Small intestine (tissue), 7 donors: ENCODE measurements at regions not wholly inside any gene's neighbourhood (a gene's known extent, or its start where the extent isn't known, plus 50 kb on each side); places are given as distances from the start of the nearest gene placed in this dataset.

ENCODE experiments used
- DNase-seq, 2 donors: peaks; one replicate each; pipeline versions ENCODE4 v3.0.0 to v3.0.0-alpha.2; 2013
- FAIRE-seq: peaks from 2 replicates; lab custom pipeline; 2012; peaks lifted over from hg19 to GRCh38; lab: Jason Lieb, UNC
- H3K27ac ChIP-seq, 3 donors: one replicate each; pipeline ENCODE4 v1.5.1; 2013; ENCODE audit warnings: low read length in 2 of 3, mild to moderate bottlenecking in 2 of 3, control low read depth in 1 of 3, inconsistent platforms in 1 of 3, low read depth in 1 of 3, moderate library complexity in 1 of 3
- H3K27me3 ChIP-seq, 3 donors: one replicate each; pipeline ENCODE4 v1.6.1; 2013; ENCODE audit warnings: low read length in 3 of 3, inconsistent platforms in 1 of 3; ENCODE audit not compliant: control insufficient read depth in 3 of 3, insufficient read depth in 3 of 3
- H3K36me3 ChIP-seq, 3 donors: one replicate each; pipeline ENCODE4 v1.6.1; 2013; ENCODE audit warnings: low read length in 3 of 3, inconsistent platforms in 1 of 3, low read depth in 1 of 3, mild to moderate bottlenecking in 1 of 3, moderate library complexity in 1 of 3; ENCODE audit not compliant: control insufficient read depth in 3 of 3, insufficient read depth in 2 of 3
- H3K4me1 ChIP-seq, 3 donors: one replicate each; pipeline ENCODE4 v1.6.1; 2013; ENCODE audit warnings: low read length in 2 of 3, inconsistent platforms in 1 of 3, low read depth in 1 of 3, mild to moderate bottlenecking in 1 of 3, moderate library complexity in 1 of 3; ENCODE audit not compliant: control insufficient read depth in 3 of 3, insufficient read depth in 2 of 3
- H3K4me3 ChIP-seq, 3 donors: one replicate each; pipeline ENCODE4 v1.5.1; 2013; ENCODE audit warnings: low read length in 3 of 3, control low read depth in 1 of 3, inconsistent platforms in 1 of 3, low read depth in 1 of 3, mild to moderate bottlenecking in 1 of 3, moderate library complexity in 1 of 3
- H3K9me3 ChIP-seq, 2 donors: one replicate each; pipeline ENCODE4 v1.6.1; 2013; ENCODE audit warnings: low read depth in 1 of 2, low read length in 1 of 2; ENCODE audit not compliant: control insufficient read depth in 2 of 2, insufficient read depth in 1 of 2
- WGBS, 3 donors: extraction: QIAGEN DNeasy Blood & Tissue Kit; methylation state at CpG; one replicate each; pipeline ENCODE4 v1.1.7; 2013; 5-methylcytosine and 5-hydroxymethylcytosine counted together
- donor health status: healthy with polysubstance abuse.
- donor health status: control.
- donor health status: control.
- donor health status: Bipolar disorder and iron deficiency.
- donor health status: healthy.

DNA sequence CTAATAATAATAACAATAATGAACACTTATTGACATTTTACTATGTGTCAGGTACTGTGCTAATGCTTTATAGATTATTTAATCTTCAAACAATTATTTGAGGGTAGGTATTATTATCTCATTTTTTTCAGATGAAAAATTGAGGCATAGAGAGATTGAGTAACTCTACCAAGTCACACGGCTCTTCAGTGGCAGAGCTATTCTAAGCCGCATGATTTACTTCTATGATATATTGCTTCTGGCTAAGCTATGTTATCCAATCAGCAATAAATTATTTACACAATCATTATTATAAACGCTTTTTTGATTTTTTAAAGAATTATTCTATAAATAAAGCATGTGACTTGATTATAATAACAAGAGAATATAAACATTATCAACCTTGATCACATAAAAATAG lies 80.0 kb downstream of the TMEM30B start:
- WGBS, 3 donors: 59 to 65% (median 59%) methylated on average over 3 of the region's 3 CpGs
- Histone ChIP-seq H3K27ac (no peak overlapping the region), H3K4me1 (no peaks in the 10 kb centered on the region), H3K27me3 (peaks cover 0 to 2% (median 0%) of the 10 kb centered on the region in 3 donors), H3K4me3 (no peak overlapping the region), H3K36me3 (no peaks in the 10 kb centered on the region), H3K9me3 (no peaks in the 10 kb centered on the region)
- no peak for FAIRE-seq
- DNase-seq: no peak

DNA sequence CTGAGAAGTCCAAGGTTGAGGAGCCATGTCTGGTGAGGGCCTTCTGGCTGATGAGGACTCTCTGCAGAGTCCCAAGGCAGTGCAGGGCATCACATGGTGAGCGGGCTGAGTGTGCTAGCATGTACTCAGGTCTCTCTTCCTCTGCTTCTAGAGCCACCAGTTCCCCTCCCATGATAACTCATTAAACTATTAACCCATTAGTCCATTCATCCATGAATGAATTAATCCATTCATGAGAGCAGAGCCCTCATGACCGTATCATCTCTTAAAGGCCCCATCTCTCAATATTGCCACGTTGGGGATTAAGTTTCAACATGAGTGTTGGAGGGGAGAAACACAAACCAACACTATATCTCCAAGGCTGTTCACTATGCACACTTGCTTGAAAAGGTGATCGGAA lies 83.7 kb downstream of the TMEM30B start:
- H3K27me3 ChIP-seq: peaks cover 0 to 2% (median 0%) of the 10 kb centered on the region in 3 donors
- H3K27ac ChIP-seq: no peak overlapping the region
- no peaks in the 10 kb centered on the region for H3K9me3 ChIP-seq
- no peak overlapping the region for H3K4me3 ChIP-seq
- H3K36me3 ChIP-seq: no peaks in the 10 kb centered on the region
- FAIRE-seq (no peak), DNase-seq (no peak)
- no peaks in the 10 kb centered on the region for H3K4me1 ChIP-seq
- WGBS, 3 donors: 67 to 74% (median 71%) methylated on average over 4 of the region's 4 CpGs

DNA sequence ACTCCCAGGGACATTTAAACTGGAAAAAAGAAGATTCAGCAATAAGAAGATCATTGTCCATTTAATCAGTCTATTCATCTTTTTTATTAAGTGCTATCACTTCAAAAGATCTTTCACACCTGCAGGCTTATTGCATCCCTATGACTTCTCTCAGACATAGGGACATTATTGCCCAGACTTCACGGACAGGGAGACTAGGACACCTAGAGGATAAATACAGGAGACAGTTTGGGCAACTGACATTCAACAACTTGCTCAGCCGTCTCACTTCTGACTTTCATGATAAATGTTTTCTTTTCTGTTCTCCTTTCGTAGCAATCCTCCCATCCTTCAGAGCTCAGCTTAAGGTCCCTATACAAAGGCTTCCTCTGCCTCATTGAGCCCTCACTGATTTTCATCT lies 84.3 kb downstream of the TMEM30B start:
- Histone ChIP-seq H3K36me3 (no peaks in the 10 kb centered on the region), H3K4me3 (no peak overlapping the region), H3K9me3 (no peaks in the 10 kb centered on the region), H3K27ac (no peak overlapping the region), H3K27me3 (peaks cover 0 to 2% (median 0%) of the 10 kb centered on the region in 3 donors), H3K4me1 (no peaks in the 10 kb centered on the region)
- WGBS, 3 donors: 53 to 73% (median 54%) methylated on average over 3 of the region's 3 CpGs
- FAIRE-seq: no peak
- no peak for DNase-seq

DNA sequence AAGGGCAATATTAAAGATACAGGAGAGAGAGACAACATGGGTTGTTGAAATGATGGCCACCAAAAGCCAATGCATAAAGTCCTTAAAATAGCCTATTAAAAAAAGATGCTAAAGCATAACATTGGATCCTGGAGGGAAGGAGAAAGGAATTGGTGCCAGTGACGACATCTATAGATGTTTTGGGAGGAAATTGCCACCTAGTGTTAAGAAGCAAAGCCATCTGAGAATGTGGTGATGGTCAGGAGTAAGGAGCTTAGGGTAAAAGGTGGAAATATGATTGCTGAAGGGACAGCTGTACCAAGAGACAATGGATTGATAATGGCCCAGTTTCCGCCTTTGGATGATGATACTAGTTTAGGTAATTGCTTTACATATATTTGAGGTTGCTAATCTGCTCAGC lies 85.1 kb downstream of the TMEM30B start:
- H3K9me3 ChIP-seq: no peaks in the 10 kb centered on the region
- 77 to 84% (median 83%) methylated on average over 2 of the region's 2 CpGs for WGBS, 3 donors
- H3K27me3 ChIP-seq: peaks cover 0 to 2% (median 0%) of the 10 kb centered on the region in 3 donors
- FAIRE-seq (no peak), DNase-seq (no peak)
- no peak overlapping the region for H3K27ac ChIP-seq
- no peak overlapping the region for H3K4me3 ChIP-seq
- H3K36me3 ChIP-seq: no peaks in the 10 kb centered on the region
- H3K4me1 ChIP-seq: no peaks in the 10 kb centered on the region

DNA sequence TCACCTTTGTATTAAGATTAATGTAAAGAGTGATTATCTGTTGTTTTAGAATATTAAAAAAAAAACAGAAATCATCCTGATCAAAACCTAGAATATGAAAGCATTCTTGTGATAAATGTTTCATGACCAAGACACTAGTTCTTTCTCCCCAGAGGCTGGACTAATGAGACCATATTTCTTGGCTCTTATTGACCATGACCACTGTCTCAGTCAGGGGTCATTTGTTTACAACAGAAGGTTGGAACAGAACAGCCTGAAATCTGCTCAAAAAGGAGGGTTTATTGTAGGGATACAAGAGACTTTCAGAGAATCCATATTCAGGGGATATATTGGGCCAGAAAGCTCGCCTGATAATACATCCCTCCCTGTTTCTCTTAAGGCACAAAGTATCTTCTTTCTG lies 87.7 kb downstream of the TMEM30B start:
- Histone ChIP-seq H3K27me3 (peaks cover 0 to 12% (median 2%) of the 10 kb centered on the region in 3 donors), H3K36me3 (no peaks in the 10 kb centered on the region), H3K27ac (no peak overlapping the region), H3K4me3 (no peak overlapping the region), H3K4me1 (no peaks in the 10 kb centered on the region), H3K9me3 (no peaks in the 10 kb centered on the region)
- no peak for FAIRE-seq
- WGBS, 3 donors: 52 to 61% (median 55%) methylated on average over 1 of the region's 1 CpG
- DNase-seq: no peak

DNA sequence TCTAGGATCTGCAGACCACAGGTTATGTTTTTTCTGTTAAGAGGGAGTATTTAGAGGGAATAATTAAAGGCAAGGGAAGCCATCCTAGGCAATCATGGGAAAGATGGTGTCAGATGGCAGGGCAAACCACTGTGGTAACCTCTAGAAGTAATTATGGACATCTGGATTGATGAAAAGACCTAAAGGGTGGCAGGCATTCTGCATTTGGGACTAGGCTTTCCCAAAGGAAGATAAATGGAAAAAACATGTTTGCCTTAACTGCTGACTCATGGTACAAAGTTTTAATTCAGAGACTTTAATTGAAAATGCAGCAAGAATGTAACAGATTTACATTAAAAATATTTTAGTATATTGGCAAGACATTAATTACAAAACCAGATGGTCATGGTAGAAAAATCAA lies 88.1 kb downstream of the TMEM30B start:
- DNase-seq (no peak), FAIRE-seq (no peak)
- H3K9me3 ChIP-seq: no peaks in the 10 kb centered on the region
- no peak overlapping the region for H3K27ac ChIP-seq
- H3K27me3 ChIP-seq: peaks cover 0 to 17% (median 0%) of the 10 kb centered on the region in 3 donors
- no peak overlapping the region for H3K4me3 ChIP-seq
- no peaks in the 10 kb centered on the region for H3K4me1 ChIP-seq
- no peaks in the 10 kb centered on the region for H3K36me3 ChIP-seq

DNA sequence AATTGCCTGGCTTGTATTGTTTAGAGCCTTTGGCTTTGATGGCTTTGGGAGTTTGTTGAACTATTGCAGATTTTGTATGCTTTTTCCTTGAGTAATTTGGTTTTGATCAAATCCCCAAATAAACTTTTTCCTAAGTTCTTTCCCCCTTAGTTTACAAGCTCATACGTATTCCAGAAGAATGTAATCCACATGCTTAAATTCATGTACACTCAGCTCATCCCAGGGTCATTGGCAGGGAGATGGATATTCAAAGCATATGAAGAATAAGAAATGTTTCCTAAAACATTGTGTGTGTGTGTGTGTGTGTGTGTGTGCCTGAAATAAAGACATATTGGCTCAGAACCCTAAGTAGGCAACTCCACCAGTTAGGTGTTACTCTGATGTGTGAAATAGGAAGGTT lies 89.4 kb downstream of the TMEM30B start:
- Histone ChIP-seq H3K4me3 (no peak overlapping the region), H3K4me1 (no peaks in the 10 kb centered on the region), H3K36me3 (no peaks in the 10 kb centered on the region), H3K9me3 (no peaks in the 10 kb centered on the region), H3K27ac (no peak overlapping the region), H3K27me3 (peaks cover 0 to 29% (median 0%) of the 10 kb centered on the region in 3 donors)
- DNase-seq: no peak
- FAIRE-seq: no peak
- 72 to 92% (median 85%) methylated on average over 1 of the region's 1 CpG for WGBS, 3 donors

DNA sequence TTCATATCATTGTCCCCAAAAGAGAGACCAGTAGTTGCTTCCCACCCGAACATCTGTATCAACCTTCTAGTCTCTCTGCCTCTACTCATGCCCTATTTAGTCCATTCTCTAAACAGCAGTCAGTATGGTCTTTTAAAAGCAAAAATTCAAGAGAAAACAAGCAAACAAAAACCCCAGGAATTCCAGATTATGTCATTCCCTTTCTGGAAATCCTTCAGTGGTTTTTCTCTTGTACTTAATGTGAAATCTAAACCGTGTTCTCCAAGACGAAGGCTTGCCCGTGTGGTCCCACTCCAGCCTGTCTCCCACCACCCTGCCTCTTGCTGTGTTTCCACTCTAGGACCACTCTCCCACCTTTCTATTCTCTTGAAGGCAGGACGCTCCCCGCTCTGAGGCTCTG lies 90.8 kb downstream of the TMEM30B start:
- no peaks in the 10 kb centered on the region for H3K9me3 ChIP-seq
- H3K27ac ChIP-seq: no peak overlapping the region
- FAIRE-seq (no peak), DNase-seq (no peak)
- peaks cover 0 to 29% (median 0%) of the 10 kb centered on the region in 3 donors for H3K27me3 ChIP-seq
- H3K4me1 ChIP-seq: no peaks in the 10 kb centered on the region
- H3K36me3 ChIP-seq: no peaks in the 10 kb centered on the region
- 76 to 83% (median 78%) methylated on average over 6 of the region's 6 CpGs for WGBS, 3 donors
- H3K4me3 ChIP-seq: no peak overlapping the region
